ENCODE measurements at regions not wholly inside any gene's neighbourhood (a gene's known extent, or its start where the extent isn't known, plus 50 kb on each side); places are given as distances from the start of the nearest gene placed in this dataset.
"Not testable (repeated sequence)": the region's sequence is repeated elsewhere in the genome, so short reads cannot be mapped to it uniquely, and the experiment has no call there.

GRCh38 chr10:64973391-64973790 lies 1452.2 kb downstream of the REEP3 start:
- DNase-seq: no peak

GRCh38 chr10:64976150-64976549 lies 1454.9 kb downstream of the REEP3 start:
- no peak for DNase-seq

- DNase-seq: no peak
Measured at GRCh38 chr10:64977915-64978314, 1456.7 kb downstream of the REEP3 start.

GRCh38 chr10:64996886-64997285 lies 1475.7 kb downstream of the REEP3 start:
- no peak for DNase-seq

- DNase-seq: no peak
Measured at GRCh38 chr10:65010845-65011244, 1489.6 kb downstream of the REEP3 start.

GRCh38 chr10:65017523-65017922 lies 1496.3 kb downstream of the REEP3 start:
- no peak for DNase-seq

- no peak for DNase-seq
Measured at GRCh38 chr10:65024886-65025285, 1503.7 kb downstream of the REEP3 start.

- no peak for DNase-seq
Measured at GRCh38 chr10:65030263-65030662, 1509.1 kb downstream of the REEP3 start.

- DNase-seq: no peak
Measured at GRCh38 chr10:65032867-65033769, 1511.9 kb downstream of the REEP3 start.

- DNase-seq: no peak
Measured at GRCh38 chr10:65033957-65034356, 1512.8 kb downstream of the REEP3 start.

GRCh38 chr10:65040796-65041195 lies 1519.6 kb downstream of the REEP3 start:
- DNase-seq: no peak

GRCh38 chr10:65041307-65041706 lies 1520.1 kb downstream of the REEP3 start:
- DNase-seq: no peak

- no peak for DNase-seq
Measured at GRCh38 chr10:65042496-65042895, 1521.3 kb downstream of the REEP3 start.

GRCh38 chr10:65046831-65047230 lies 1525.6 kb downstream of the REEP3 start:
- DNase-seq: no peak

- DNase-seq: not testable (repeated sequence)
Measured at GRCh38 chr10:65052111-65052510, 1530.9 kb downstream of the REEP3 start.

- DNase-seq: not testable (repeated sequence)
Measured at GRCh38 chr10:65053397-65053796, 1532.2 kb downstream of the REEP3 start.

GRCh38 chr10:65053831-65054351 lies 1532.7 kb downstream of the REEP3 start:
- DNase-seq: not testable (repeated sequence)

GRCh38 chr10:65054701-65055100 lies 1533.5 kb downstream of the REEP3 start:
- DNase-seq: not testable (repeated sequence)

GRCh38 chr10:65065278-65065677 lies 1544.1 kb downstream of the REEP3 start:
- DNase-seq: no peak

GRCh38 chr10:65083222-65083621 lies 1562.0 kb downstream of the REEP3 start:
- DNase-seq: no peak

- DNase-seq: no peak
Measured at GRCh38 chr10:65090991-65091390, 1569.8 kb downstream of the REEP3 start.

- DNase-seq: no peak
Measured at GRCh38 chr10:65100146-65100545, 1578.9 kb downstream of the REEP3 start.

GRCh38 chr10:65100881-65101280 lies 1579.7 kb downstream of the REEP3 start:
- DNase-seq: not testable (repeated sequence)

GRCh38 chr10:65110009-65110408 lies 1588.8 kb downstream of the REEP3 start:
- DNase-seq: no peak

- not testable (repeated sequence) for DNase-seq
Measured at GRCh38 chr10:65111059-65111458, 1589.9 kb downstream of the REEP3 start.
